Transverse colon (tissue), 4 donors: ENCODE measurements at regions not wholly inside any gene's neighbourhood (a gene's known extent, or its start where the extent isn't known, plus 50 kb on each side); places are given as distances from the start of the nearest gene placed in this dataset.

Experiments
- DNase-seq: peaks from one replicate; pipeline ENCODE4 v3.0.0-alpha.2; 2019
- H3K27ac ChIP-seq, 4 donors: fragments of 200-600 bp; sonication (generic); 2 replicates each; pipeline ENCODE4 v1.5.1; 2016 to 2018; ENCODE audit warnings: inconsistent platforms in 4 of 4
- H3K27me3 ChIP-seq: fragments of 200-600 bp; sonication (generic); 2 replicates; pipeline ENCODE4 v1.5.1; 2017; ENCODE audit warnings: inconsistent platforms
- H3K36me3 ChIP-seq, 4 donors: fragments of 200-600 bp; sonication (generic); 2 replicates each; pipeline ENCODE4 v1.5.1; 2017 to 2019; ENCODE audit warnings: inconsistent platforms in 4 of 4
- H3K4me1 ChIP-seq, 4 donors: fragments of 200-600 bp; sonication (generic); 2 replicates each; pipeline ENCODE4 v1.5.1; 2017 to 2020; ENCODE audit warnings: inconsistent platforms in 4 of 4
- H3K4me3 ChIP-seq, 4 donors: fragments of 200-600 bp; sonication (generic); 1 replicate in 1 of 4; 2 replicates in 3 of 4; pipeline versions ENCODE4 v1.5.1 to v1.6.1; 2017 to 2019; ENCODE audit warnings: inconsistent platforms in 4 of 4
- H3K9me3 ChIP-seq, 2 donors: fragments of 200-600 bp; sonication (generic); 2 replicates each; pipeline ENCODE4 v1.5.1; 2017 to 2019; ENCODE audit warnings: inconsistent platforms in 2 of 2
- CTCF ChIP-seq, 5 experiments: fragments of 200-600 bp in 3 of 5; fragments of 450-650 bp in 2 of 5; sonication (generic) in 3 of 5; IDR thresholded peaks; 1 replicate in 2 of 5; 2 replicates in 3 of 5; pipeline ENCODE4 v1.5.1; 2016 to 2017; ENCODE audit warnings: antibody characterized with exemption in 5 of 5, inconsistent platforms in 3 of 5, mild to moderate bottlenecking in 2 of 5, moderate library complexity in 1 of 5
- EP300 ChIP-seq: sonication (generic); formaldehyde crosslinking; IDR thresholded peaks from one replicate; pipeline ENCODE4 v1.6.1; 2017; ENCODE audit warnings: antibody characterized with exemption, low read depth
- POLR2A ChIP-seq: fragments of 450-650 bp; IDR thresholded peaks from one replicate; pipeline ENCODE4 v1.6.1; 2016; ENCODE audit warnings: antibody characterized with exemption, mild to moderate bottlenecking, moderate library complexity
- POLR2AphosphoS5 ChIP-seq, 3 donors: sonication (generic); formaldehyde crosslinking; IDR thresholded peaks; one replicate each; pipeline ENCODE4 v1.6.1; 2016; ENCODE audit warnings: antibody characterized with exemption in 3 of 3
- WGBS, 2 donors: methylation state at CpG; one replicate each; pipeline ENCODE4 v1.1.5; 2018; ENCODE audit warnings: low coverage in 1 of 2; 5-methylcytosine and 5-hydroxymethylcytosine counted together
- in situ Hi-C, 4 donors: fragments of 200-750 bp; cut with MboI; loops; one replicate each; pipeline versions ENCODE4 v1.15.0 to v1.15.1; 2017; ENCODE audit warnings: low sequenced_read_pairs in 3 of 4, low pct_ligation_motif_present in 1 of 4, low pct_unique_long_range_greater_than_20kb in 1 of 4
- intact Hi-C: fragments of 100-400 bp; cut with DNase I; formaldehyde crosslinking; loops from one replicate; pipeline ENCODE4 v1.15.1; 2023; ENCODE audit warnings: low total_unique reads

- no peak overlapping the region for H3K27ac ChIP-seq
- TF ChIP-seq POLR2A (no peak), POLR2AphosphoS5 (IDR thresholded peaks at IDR 0.05) (no peak), EP300 (no peak), CTCF (IDR thresholded peaks at IDR 0.05) (no peak)
- no peak overlapping the region for H3K4me3 ChIP-seq
- no peaks in the 10 kb centered on the region for H3K36me3 ChIP-seq
- intact Hi-C loops (no loop called here), in situ Hi-C loops (no loop called here)
- WGBS, 2 donors, result 89 to 100% methylated on average over 2 to 3 of the region's 3 CpGs
- no peak for DNase-seq
- no peaks in the 10 kb centered on the region for H3K27me3 ChIP-seq
- no peaks in the 10 kb centered on the region for H3K4me1 ChIP-seq
- H3K9me3 ChIP-seq, result no peaks in the 10 kb centered on the region
These were observed 209.9 kb upstream of the SLC35B3 start for GRCh38 chr6:8645212-8645611.

GRCh38 chr6:8644306-8644705, 209.0 kb upstream of the SLC35B3 start:
- no peak overlapping the region for H3K27ac ChIP-seq
- intact Hi-C loops, result no loop called here
- TF ChIP-seq POLR2A (no peak), POLR2AphosphoS5 (IDR thresholded peaks at IDR 0.05) (no peak), EP300 (no peak), CTCF (IDR thresholded peaks at IDR 0.05) (no peak)
- no peaks in the 10 kb centered on the region for H3K27me3 ChIP-seq
- no peaks in the 10 kb centered on the region for H3K9me3 ChIP-seq
- H3K4me3 ChIP-seq, result no peak overlapping the region
- H3K36me3 ChIP-seq, result no peaks in the 10 kb centered on the region
- DNase-seq, result no peak
- in situ Hi-C loops, result no loop called here
- H3K4me1 ChIP-seq, result no peaks in the 10 kb centered on the region
- 82 to 92% methylated on average over 6 of the region's 6 CpGs for WGBS, 2 donors

- no peak for DNase-seq
- intact Hi-C loops (no loop called here), in situ Hi-C loops (no loop called here)
- WGBS, 2 donors, result 67 to 76% methylated on average over 4 to 5 of the region's 5 CpGs
- Histone ChIP-seq H3K4me1 (no peaks in the 10 kb centered on the region), H3K4me3 (no peak overlapping the region), H3K36me3 (no peaks in the 10 kb centered on the region), H3K9me3 (no peaks in the 10 kb centered on the region), H3K27ac (no peak overlapping the region), H3K27me3 (no peaks in the 10 kb centered on the region)
- TF ChIP-seq POLR2AphosphoS5 (IDR thresholded peaks at IDR 0.05), result no peak
- TF ChIP-seq CTCF (IDR thresholded peaks at IDR 0.05), result no peak
- TF ChIP-seq POLR2A, result no peak
- no peak for TF ChIP-seq EP300
These were observed 207.5 kb upstream of the SLC35B3 start for GRCh38 chr6:8642854-8643253.

GRCh38 chr6:8642131-8642530, 206.8 kb upstream of the SLC35B3 start:
- Histone ChIP-seq H3K9me3 (no peaks in the 10 kb centered on the region), H3K4me1 (no peaks in the 10 kb centered on the region), H3K27me3 (no peaks in the 10 kb centered on the region), H3K27ac (no peak overlapping the region), H3K36me3 (no peaks in the 10 kb centered on the region), H3K4me3 (no peak overlapping the region)
- TF ChIP-seq EP300 (no peak), CTCF (IDR thresholded peaks at IDR 0.05) (no peak), POLR2A (no peak), POLR2AphosphoS5 (IDR thresholded peaks at IDR 0.05) (no peak)
- no peak for DNase-seq
- in situ Hi-C loops (no loop called here), intact Hi-C loops (no loop called here)
- 75 to 80% methylated on average over 2 to 3 of the region's 3 CpGs for WGBS, 2 donors
